Neuronal stem cell (in vitro differentiated cells): ENCODE measurements at regions not wholly inside any gene's neighbourhood (a gene's known extent, or its start where the extent isn't known, plus 50 kb on each side); places are given as distances from the start of the nearest gene placed in this dataset.

Experiments
- DNase-seq: peaks from one replicate; pipeline ENCODE4 v3.0.0-alpha.2; 2013; ENCODE audit warnings: low spot score
- H2AFZ ChIP-seq: one replicate; pipeline ENCODE4 v1.6.1; 2013; ENCODE audit warnings: mild to moderate bottlenecking, low read length, inconsistent platforms
- H2AK5ac ChIP-seq: 2 replicates; pipeline ENCODE4 v1.6.1; 2013; ENCODE audit warnings: low read depth, mild to moderate bottlenecking, inconsistent platforms, low read length, moderate library complexity, mixed read lengths
- H2BK120ac ChIP-seq: 2 replicates; pipeline ENCODE4 v1.6.1; 2013; ENCODE audit warnings: low read depth, mild to moderate bottlenecking, inconsistent platforms, low read length, moderate library complexity, mixed read lengths
- H2BK12ac ChIP-seq: one replicate; pipeline ENCODE4 v1.6.1; 2013; ENCODE audit warnings: low read length, inconsistent platforms
- H2BK15ac ChIP-seq: 2 replicates; pipeline ENCODE4 v1.6.1; 2013; ENCODE audit warnings: mild to moderate bottlenecking, low read length, inconsistent platforms, mixed read lengths
- H2BK5ac ChIP-seq: one replicate; pipeline ENCODE4 v1.6.1; 2013; ENCODE audit warnings: inconsistent platforms, mild to moderate bottlenecking, low read length, moderate library complexity
- H3K14ac ChIP-seq: one replicate; pipeline ENCODE4 v1.6.1; 2013; ENCODE audit warnings: low read length, inconsistent platforms
- H3K18ac ChIP-seq: 2 replicates; pipeline ENCODE4 v1.6.1; 2013; ENCODE audit warnings: low read length, inconsistent platforms
- H3K23ac ChIP-seq: 2 replicates; pipeline ENCODE4 v1.6.1; 2013; ENCODE audit warnings: low read depth, mild to moderate bottlenecking, mixed read lengths, low read length, inconsistent platforms; ENCODE audit not compliant: poor library complexity
- H3K27ac ChIP-seq: replicated peaks from 3 replicates; pipeline ENCODE4 v1.5.1; 2013; ENCODE audit warnings: low read length, inconsistent platforms
- H3K27me3 ChIP-seq, 3 experiments: 2 replicates each; pipeline ENCODE4 v1.6.1; 2013; ENCODE audit warnings: low read length in 3 of 3, mild to moderate bottlenecking in 2 of 3, inconsistent platforms in 1 of 3, low read depth in 1 of 3, mixed read lengths in 1 of 3, moderate library complexity in 1 of 3; ENCODE audit not compliant: control insufficient read depth in 3 of 3, insufficient read depth in 3 of 3
- H3K36me3 ChIP-seq, 2 donors: replicated peaks in 1 of 2; 2 replicates each; pipeline ENCODE4 v1.6.1; 2013; ENCODE audit warnings: low read length in 2 of 2; ENCODE audit not compliant: control insufficient read depth in 2 of 2, insufficient read depth in 2 of 2
- H3K4ac ChIP-seq: 2 replicates; pipeline ENCODE4 v1.6.1; 2013; ENCODE audit warnings: inconsistent platforms, mild to moderate bottlenecking, low read length, moderate library complexity
- H3K4me1 ChIP-seq, 2 donors: 1 replicate in 1 of 2; 2 replicates in 1 of 2; pipeline ENCODE4 v1.6.1; 2013; ENCODE audit warnings: low read length in 2 of 2, low read depth in 1 of 2; ENCODE audit not compliant: control insufficient read depth in 2 of 2, insufficient read depth in 1 of 2
- H3K4me2 ChIP-seq: one replicate; pipeline ENCODE4 v1.6.1; 2013; ENCODE audit warnings: mild to moderate bottlenecking, low read length, inconsistent platforms; ENCODE audit not compliant: insufficient read depth, poor library complexity, severe bottlenecking
- H3K4me3 ChIP-seq, 2 donors: 2 replicates each; pipeline ENCODE4 v1.5.1; 2013; ENCODE audit warnings: low read length in 2 of 2, mild to moderate bottlenecking in 2 of 2, inconsistent platforms in 1 of 2, moderate library complexity in 1 of 2
- H3K79me1 ChIP-seq: one replicate; pipeline ENCODE4 v1.6.1; 2013; ENCODE audit warnings: low read depth, mild to moderate bottlenecking, inconsistent platforms, low read length, moderate library complexity
- H3K9ac ChIP-seq: one replicate; pipeline ENCODE4 v1.6.1; 2013; ENCODE audit warnings: mild to moderate bottlenecking, low read depth, low read length, inconsistent platforms; ENCODE audit not compliant: poor library complexity
- H3K9me3 ChIP-seq, 2 donors: replicated peaks in 1 of 2; 2 replicates each; pipeline versions ENCODE3 to v1.6.1; 2013; ENCODE audit warnings: low read length in 2 of 2, mild to moderate bottlenecking in 2 of 2, inconsistent platforms in 1 of 2, low read depth in 1 of 2, mixed read lengths in 1 of 2, moderate library complexity in 1 of 2; ENCODE audit not compliant: control insufficient read depth in 2 of 2, insufficient read depth in 1 of 2
- H4K8ac ChIP-seq: one replicate; pipeline ENCODE4 v1.6.1; 2013; ENCODE audit warnings: low read depth, mild to moderate bottlenecking, inconsistent platforms, low read length, moderate library complexity
- H4K91ac ChIP-seq: one replicate; pipeline ENCODE4 v1.6.1; 2013; ENCODE audit warnings: low read length, low read depth, mild to moderate bottlenecking, inconsistent platforms; ENCODE audit not compliant: poor library complexity
- WGBS, 2 donors: extraction: QIAGEN DNeasy Blood & Tissue Kit; methylation state at CpG; one replicate each; pipeline ENCODE4 v1.1.7; 2013; ENCODE audit warnings: missing lambda C conversion rate in 2 of 2, mixed read lengths in 1 of 2; ENCODE audit not compliant: insufficient read length in 2 of 2, insufficient replicate concordance in 1 of 2; ENCODE audit errors: extremely low coverage in 2 of 2; 5-methylcytosine and 5-hydroxymethylcytosine counted together

DNA sequence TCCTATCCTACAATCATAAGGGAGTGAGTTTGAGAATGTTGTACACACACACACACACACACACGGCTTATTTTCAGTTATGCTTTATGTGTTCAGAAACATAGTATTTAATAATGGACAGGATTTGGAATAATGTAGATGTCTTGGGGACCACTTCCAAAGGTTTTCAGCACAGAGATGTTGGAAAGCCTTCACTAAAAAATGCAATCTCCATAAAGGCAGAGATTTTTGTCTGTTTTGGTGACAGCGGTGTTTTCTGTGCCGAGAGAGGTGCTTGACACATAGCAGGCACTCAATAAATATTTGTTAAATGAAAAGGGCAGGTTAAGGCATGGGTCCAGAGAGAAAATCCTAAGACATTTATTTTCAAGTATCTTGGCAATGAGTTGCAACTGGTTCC lies 428.2 kb upstream of the RGMA start:
- no peak overlapping the region for H3K4me2 ChIP-seq
- no CpG with 5 or more reads among the region's 3 CpGs for WGBS, 2 donors
- no peak overlapping the region for H2BK5ac ChIP-seq
- no peak overlapping the region for H3K18ac ChIP-seq
- peaks cover 0 to 4% of the 10 kb centered on the region in 2 donors for H3K36me3 ChIP-seq
- no peak overlapping the region for H2BK15ac ChIP-seq
- H2AK5ac ChIP-seq = no peak overlapping the region
- H4K8ac ChIP-seq = no peak overlapping the region
- no peak overlapping the region for H3K9ac ChIP-seq
- no peak overlapping the region for H2BK120ac ChIP-seq
- no peak overlapping the region for H4K91ac ChIP-seq
- no peaks in the 10 kb centered on the region for H3K27me3 ChIP-seq
- no peak overlapping the region for H3K4me3 ChIP-seq
- H3K79me1 ChIP-seq = no peaks in the 10 kb centered on the region
- no peak for DNase-seq
- H2AFZ ChIP-seq = no peak overlapping the region
- H3K4me1 ChIP-seq = peaks cover 0 to 3% of the 10 kb centered on the region in 2 donors
- no peak overlapping the region for H3K27ac ChIP-seq
- no peak overlapping the region for H3K23ac ChIP-seq
- no peaks in the 10 kb centered on the region for H3K9me3 ChIP-seq
- H2BK12ac ChIP-seq = no peak overlapping the region
- no peak overlapping the region for H3K4ac ChIP-seq
- no peak overlapping the region for H3K14ac ChIP-seq

DNA sequence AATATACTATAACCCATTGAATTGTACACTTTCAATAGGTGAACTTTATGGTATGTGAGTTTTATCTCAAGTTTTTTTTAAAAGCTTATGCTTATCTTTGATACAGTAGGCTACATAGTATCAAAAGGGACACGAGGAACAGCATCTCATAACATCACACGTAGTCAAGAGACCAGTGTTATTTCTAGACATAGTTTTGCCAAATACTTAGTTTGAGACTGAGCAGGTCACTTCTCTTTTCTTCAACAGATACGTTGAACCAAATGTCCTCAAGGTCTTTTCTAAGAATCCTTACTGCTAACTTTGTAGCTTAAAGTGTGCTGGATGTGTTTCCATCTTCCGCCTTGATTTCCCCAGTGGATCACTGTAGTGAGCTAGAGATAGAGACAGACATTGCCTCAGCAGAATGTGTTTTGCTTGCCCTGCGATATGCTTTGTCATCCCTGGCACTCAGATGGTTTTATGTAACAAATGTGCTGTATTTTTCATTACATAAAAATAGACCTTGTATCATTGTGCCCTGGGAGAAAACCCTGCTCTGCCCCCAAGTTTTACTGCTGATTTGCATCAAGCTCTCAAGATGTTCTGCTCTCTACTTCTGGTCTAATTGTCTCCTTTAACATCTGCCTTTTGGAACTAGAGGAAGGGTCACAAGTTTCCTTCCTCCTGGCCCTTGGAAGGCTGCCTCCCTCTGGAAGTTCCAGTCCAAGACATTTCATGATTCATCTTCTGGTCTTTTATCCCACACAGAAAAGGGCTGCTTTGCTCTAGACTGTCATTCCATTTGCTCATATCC lies 426.4 kb upstream of the RGMA start:
- Histone ChIP-seq H2AK5ac (no peak overlapping the region), H4K8ac (no peak overlapping the region), H3K36me3 (peaks cover 0 to 4% of the 10 kb centered on the region in 2 donors), H3K79me1 (no peaks in the 10 kb centered on the region), H3K23ac (no peak overlapping the region), H3K4me2 (no peak overlapping the region), H2BK12ac (no peak overlapping the region), H3K18ac (no peak overlapping the region), H3K9ac (no peak overlapping the region), H3K9me3 (peaks cover 0 to 9% of the 10 kb centered on the region in 2 donors), H3K4me1 (peaks cover 0 to 9% of the 10 kb centered on the region in 2 donors), H3K27ac (no peak overlapping the region), H4K91ac (no peak overlapping the region), H3K27me3 (no peaks in the 10 kb centered on the region), H2BK15ac (no peak overlapping the region), H2BK120ac (no peak overlapping the region), H2BK5ac (no peak overlapping the region), H3K4me3 (no peak overlapping the region), H3K14ac (no peak overlapping the region), H3K4ac (no peak overlapping the region), H2AFZ (no peak overlapping the region)
- no peak for DNase-seq
- WGBS, 2 donors = no CpG with 5 or more reads among the region's 5 CpGs

GRCh38 chr15:93506646-93507045 lies 417.6 kb upstream of the RGMA start:
- Histone ChIP-seq H4K91ac (peak overlapping the region; percentile 48), H3K27ac (no peak overlapping the region), H3K18ac (peak overlapping the region; percentile 92), H3K36me3 (peaks cover 0 to 20% of the 10 kb centered on the region in 2 donors), H2BK5ac (peak overlapping the region; percentile 84), H3K9me3 (peaks cover 0 to 13% of the 10 kb centered on the region in 2 donors), H4K8ac (no peak overlapping the region), H3K27me3 (no peaks in the 10 kb centered on the region), H3K14ac (peak overlapping the region; percentile 63), H2BK12ac (peak overlapping the region; percentile 85), H2AK5ac (no peak overlapping the region), H2BK15ac (peak overlapping the region; percentile 40), H2AFZ (no peak overlapping the region), H3K4me3 (no peak overlapping the region), H3K23ac (no peak overlapping the region), H3K4me1 (peaks cover 0 to 5% of the 10 kb centered on the region in 2 donors), H3K79me1 (no peaks in the 10 kb centered on the region), H2BK120ac (no peak overlapping the region), H3K4ac (peak overlapping the region; percentile 59), H3K9ac (no peak overlapping the region), H3K4me2 (no peak overlapping the region)
- WGBS, 2 donors = no CpG with 5 or more reads among the region's 11 CpGs
- no peak for DNase-seq

- WGBS, 2 donors = no CpG with 5 or more reads among the region's 16 CpGs
- Histone ChIP-seq H3K14ac (no peak overlapping the region), H3K18ac (peak overlapping the region; percentile 73)
These were observed 416.5 kb upstream of the RGMA start for GRCh38 chr15:93505506-93505905.

More at GRCh38 chr15:93505506-93505905, 416.5 kb upstream of the RGMA start:
- no peak overlapping the region for H3K23ac ChIP-seq
- H2AK5ac ChIP-seq = peak overlapping the region; percentile 3
- no peak overlapping the region for H3K4me3 ChIP-seq
- no peak overlapping the region for H4K8ac ChIP-seq
- no peak overlapping the region for H2BK120ac ChIP-seq
- no peaks in the 10 kb centered on the region for H3K27me3 ChIP-seq
- H2BK15ac ChIP-seq = no peak overlapping the region
- H3K4me1 ChIP-seq = peaks cover 0 to under 1% of the 10 kb centered on the region in 2 donors
- no peak overlapping the region for H2BK12ac ChIP-seq
- no peak overlapping the region for H3K9ac ChIP-seq
- peaks cover 0 to 30% of the 10 kb centered on the region in 2 donors for H3K36me3 ChIP-seq
- DNase-seq = no peak
- H4K91ac ChIP-seq = no peak overlapping the region
- peaks cover 0 to 7% of the 10 kb centered on the region in 2 donors for H3K9me3 ChIP-seq
- H2BK5ac ChIP-seq = no peak overlapping the region
- peak overlapping the region; percentile 14 for H3K4ac ChIP-seq
- no peak overlapping the region for H3K4me2 ChIP-seq
- no peak overlapping the region for H3K27ac ChIP-seq
- no peak overlapping the region for H2AFZ ChIP-seq
- no peaks in the 10 kb centered on the region for H3K79me1 ChIP-seq
